GM12801 (cell line): ENCODE measurements at regions not wholly inside any gene's neighbourhood (a gene's known extent, or its start where the extent isn't known, plus 50 kb on each side); places are given as distances from the start of the nearest gene placed in this dataset.

ENCODE experiments used
- CTCF ChIP-seq: IDR thresholded peaks from one replicate; pipeline ENCODE4 v1.5.1; 2011; ENCODE audit warnings: control low read depth; ENCODE audit not compliant: insufficient read length; ENCODE audit errors: extremely low read depth

- TF ChIP-seq CTCF = peak; percentile 42
These were observed 107.2 kb upstream of the L3MBTL4 start for GRCh38 chr18:6521803-6522418.

- TF ChIP-seq CTCF = no peak
These were observed 110.9 kb upstream of the L3MBTL4 start for GRCh38 chr18:6525604-6526003.

GRCh38 chr18:6537475-6537874 lies 122.8 kb upstream of the L3MBTL4 start:
- TF ChIP-seq CTCF = no peak

- TF ChIP-seq CTCF = no peak
These were observed 127.6 kb upstream of the L3MBTL4 start for GRCh38 chr18:6542296-6542695.

DNA sequence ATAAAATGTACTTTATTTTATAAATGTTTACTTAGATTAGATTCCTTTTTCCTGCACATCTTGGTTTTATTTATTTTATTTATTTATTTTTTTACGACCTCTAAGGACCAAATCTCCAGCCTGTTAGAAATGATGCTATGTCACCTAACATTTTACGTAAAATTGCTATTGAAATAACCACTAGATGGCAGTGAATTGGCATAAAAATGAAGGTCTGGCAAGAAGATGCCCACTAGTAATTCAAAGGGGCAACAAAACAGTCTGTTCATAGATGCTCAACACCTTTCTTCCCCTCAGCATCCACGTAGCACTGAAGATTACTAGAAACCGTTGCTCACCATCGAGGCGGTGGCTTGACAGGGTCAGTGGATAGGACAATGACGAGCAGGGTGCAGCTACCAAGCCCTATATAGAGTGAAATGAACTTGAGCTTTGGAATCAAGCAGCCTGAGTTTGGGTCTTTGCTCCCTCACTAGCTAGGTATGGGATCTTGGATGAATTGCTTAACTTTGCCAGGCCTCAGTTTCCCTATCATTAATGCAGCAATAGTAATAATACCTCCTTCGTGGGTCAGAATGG lies 128.7 kb upstream of the L3MBTL4 start:
- no peak for TF ChIP-seq CTCF

DNA sequence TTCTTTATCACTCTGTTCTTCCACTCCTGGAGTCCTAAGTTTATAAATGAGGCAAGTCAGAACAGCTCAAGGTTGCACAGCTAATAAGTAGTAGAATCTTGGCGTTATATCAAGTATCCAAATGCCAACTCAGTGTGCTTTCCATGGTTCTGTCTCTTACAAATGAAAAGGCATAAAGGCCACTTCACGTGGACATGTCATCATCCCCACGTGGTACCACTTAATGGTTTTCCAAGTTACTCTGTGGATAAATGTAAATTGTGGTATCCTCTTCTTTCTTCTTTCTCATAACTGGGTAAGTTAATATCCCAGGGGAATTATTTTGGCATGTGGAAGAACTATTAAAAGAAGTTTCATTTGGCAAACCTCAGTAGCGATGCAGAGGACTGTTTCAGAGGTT lies 131.5 kb upstream of the L3MBTL4 start:
- no peak for TF ChIP-seq CTCF

DNA sequence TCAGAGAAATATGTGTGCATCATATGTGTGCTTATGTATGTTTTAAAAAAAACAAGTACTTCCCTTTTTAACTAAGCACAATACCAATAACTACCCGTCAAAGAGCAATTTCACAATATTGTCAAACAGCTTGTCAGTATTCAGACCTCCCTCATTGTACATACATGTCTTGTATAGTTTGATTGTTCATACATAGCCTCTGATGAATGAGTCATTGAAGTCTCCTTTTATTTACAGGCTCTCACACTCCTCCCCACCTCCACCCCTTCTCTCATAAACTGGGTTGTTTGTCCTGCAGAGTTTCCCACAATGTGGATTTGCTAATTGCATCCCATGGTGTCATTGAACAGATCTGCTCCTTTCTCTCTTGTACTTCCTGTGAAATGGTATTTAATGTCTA lies 132.8 kb upstream of the L3MBTL4 start:
- no peak for TF ChIP-seq CTCF
